H9 (cell line): ENCODE measurements at regions not wholly inside any gene's neighbourhood (a gene's known extent, or its start where the extent isn't known, plus 50 kb on each side); places are given as distances from the start of the nearest gene placed in this dataset.

ENCODE experiments used
- DNase-seq: peaks from one replicate; pipeline ENCODE4 v3.0.0-alpha.2; 2017
- H2AFZ ChIP-seq: one replicate; pipeline ENCODE4 v1.6.1; 2013; ENCODE audit warnings: mild to moderate bottlenecking, low read length, control low read depth, moderate library complexity
- H2AK5ac ChIP-seq: 2 replicates; pipeline ENCODE4 v1.6.1; 2013; ENCODE audit warnings: low read length, control low read depth, mixed read lengths; ENCODE audit not compliant: insufficient read length
- H2BK120ac ChIP-seq: one replicate; pipeline ENCODE4 v1.6.1; 2013; ENCODE audit warnings: low read depth, mild to moderate bottlenecking, low read length, control low read depth, inconsistent platforms; ENCODE audit not compliant: poor library complexity, severe bottlenecking
- H2BK12ac ChIP-seq: 2 replicates; pipeline ENCODE4 v1.6.1; 2013; ENCODE audit warnings: low read length, control low read depth, mixed read lengths, low read depth; ENCODE audit not compliant: insufficient read length
- H2BK15ac ChIP-seq: 2 replicates; pipeline ENCODE4 v1.6.1; 2013; ENCODE audit warnings: low read depth, low read length, control low read depth
- H2BK20ac ChIP-seq: one replicate; pipeline ENCODE4 v1.6.1; 2013; ENCODE audit warnings: low read depth, mild to moderate bottlenecking, low read length, control low read depth, inconsistent platforms; ENCODE audit not compliant: poor library complexity, severe bottlenecking
- H2BK5ac ChIP-seq: 2 replicates; pipeline ENCODE4 v1.6.1; 2013; ENCODE audit warnings: low read length, control low read depth, mixed read lengths; ENCODE audit not compliant: insufficient read length
- H3K14ac ChIP-seq: 2 replicates; pipeline ENCODE4 v1.6.1; 2013; ENCODE audit warnings: low read length, control low read depth; ENCODE audit not compliant: insufficient read depth
- H3K18ac ChIP-seq: 2 replicates; pipeline ENCODE4 v1.6.1; 2013; ENCODE audit warnings: low read depth, mild to moderate bottlenecking, mixed read lengths, low read length, control low read depth; ENCODE audit not compliant: insufficient read length
- H3K23ac ChIP-seq: 2 replicates; pipeline ENCODE4 v1.6.1; 2013; ENCODE audit warnings: low read length, control low read depth, mixed read lengths, low read depth; ENCODE audit not compliant: insufficient read length
- H3K23me2 ChIP-seq: 2 replicates; pipeline ENCODE4 v1.6.1; 2013; ENCODE audit warnings: low read depth, mild to moderate bottlenecking, mixed read lengths, low read length, control low read depth; ENCODE audit not compliant: insufficient read length, poor library complexity, severe bottlenecking
- H3K27ac ChIP-seq: 2 replicates; pipeline ENCODE4 v1.5.1; 2013; ENCODE audit warnings: low read length, control low read depth, mixed read lengths, low read depth; ENCODE audit not compliant: insufficient read length
- H3K27me3 ChIP-seq: 2 replicates; pipeline ENCODE4 v1.6.1; 2013; ENCODE audit warnings: low read length, control low read depth, inconsistent platforms; ENCODE audit not compliant: insufficient read depth
- H3K4ac ChIP-seq: 2 replicates; pipeline ENCODE4 v1.6.1; 2013; ENCODE audit warnings: low read depth, mild to moderate bottlenecking, control low read depth, inconsistent platforms, low read length, moderate library complexity
- H3K4me1 ChIP-seq: 2 replicates; pipeline ENCODE4 v1.6.1; 2013; ENCODE audit warnings: low read length, control low read depth, inconsistent platforms; ENCODE audit not compliant: insufficient read depth
- H3K4me2 ChIP-seq: 2 replicates; pipeline ENCODE4 v1.6.1; 2013; ENCODE audit warnings: low read length, control low read depth, mixed read lengths; ENCODE audit not compliant: insufficient read length, insufficient read depth
- H3K56ac ChIP-seq: 2 replicates; pipeline ENCODE4 v1.6.1; 2013; ENCODE audit warnings: low read depth, mild to moderate bottlenecking, mixed read lengths, low read length, control low read depth; ENCODE audit not compliant: insufficient read length
- H3K79me1 ChIP-seq: 2 replicates; pipeline ENCODE4 v1.6.1; 2013; ENCODE audit warnings: low read depth, mild to moderate bottlenecking, moderate library complexity, low read length, control low read depth, inconsistent platforms; ENCODE audit not compliant: insufficient read depth, poor library complexity, severe bottlenecking
- H3K79me2 ChIP-seq: 2 replicates; pipeline ENCODE4 v1.6.1; 2013; ENCODE audit warnings: low read length, control low read depth, inconsistent platforms; ENCODE audit not compliant: insufficient read depth
- H3K9ac ChIP-seq: 2 replicates; pipeline ENCODE4 v1.6.1; 2013; ENCODE audit warnings: low read length, control low read depth, mixed read lengths; ENCODE audit not compliant: insufficient read length; ENCODE audit errors: extremely low read depth
- H3K9me3 ChIP-seq: one replicate; pipeline ENCODE4 v1.6.1; 2013; ENCODE audit warnings: low read depth, low read length, inconsistent platforms; ENCODE audit not compliant: control insufficient read depth
- H3T11ph ChIP-seq: one replicate; pipeline ENCODE4 v1.6.1; 2013; ENCODE audit warnings: mild to moderate bottlenecking, low read length, control low read depth, inconsistent platforms
- H4K20me1 ChIP-seq: one replicate; pipeline ENCODE4 v1.6.1; 2013; ENCODE audit not compliant: control insufficient read depth, insufficient read length, insufficient read depth
- H4K5ac ChIP-seq: 2 replicates; pipeline ENCODE4 v1.6.1; 2013; ENCODE audit warnings: low read depth, mild to moderate bottlenecking, mixed read lengths, low read length, control low read depth; ENCODE audit not compliant: insufficient read length
- H4K8ac ChIP-seq: replicated peaks from 2 replicates; pipeline ENCODE4 v1.6.1; 2013; ENCODE audit warnings: low read length, control low read depth, mixed read lengths, low read depth; ENCODE audit not compliant: insufficient read length
- H4K91ac ChIP-seq: 2 replicates; pipeline ENCODE4 v1.6.1; 2013; ENCODE audit warnings: low read depth, mild to moderate bottlenecking, moderate library complexity, mixed read lengths, low read length, control low read depth; ENCODE audit not compliant: insufficient read length
- H3K27ac Mint-ChIP-seq, 3 experiments: 2 replicates in 2 of 3; 3 replicates in 1 of 3; pipeline ENCODE4 v1.8.0; 2020 to 2021; ENCODE audit warnings: mixed read lengths in 3 of 3, mild to moderate bottlenecking in 1 of 3, moderate library complexity in 1 of 3
- H3K27me3 Mint-ChIP-seq: 2 replicates; pipeline ENCODE4 v1.8.0; 2021; ENCODE audit warnings: low read depth, mild to moderate bottlenecking, moderate library complexity, mixed read lengths
- H3K36me3 Mint-ChIP-seq, 3 experiments: 2 replicates in 2 of 3; 3 replicates in 1 of 3; pipeline ENCODE4 v1.8.0; 2020 to 2021; ENCODE audit warnings: low read depth in 3 of 3, mixed read lengths in 3 of 3; ENCODE audit not compliant: insufficient read depth in 1 of 3
- H3K4me1 Mint-ChIP-seq, 2 experiments: 2 replicates each; pipeline ENCODE4 v1.8.0; 2020; ENCODE audit warnings: mixed read lengths in 2 of 2
- H3K4me3 Mint-ChIP-seq, 2 experiments: 2 replicates in 1 of 2; 3 replicates in 1 of 2; pipeline ENCODE4 v1.8.0; 2020 to 2021; ENCODE audit warnings: mild to moderate bottlenecking in 2 of 2, mixed read lengths in 2 of 2, moderate library complexity in 1 of 2
- H3K9me3 Mint-ChIP-seq, 2 experiments: 2 replicates in 1 of 2; 3 replicates in 1 of 2; pipeline ENCODE4 v1.8.0; 2020; ENCODE audit warnings: mild to moderate bottlenecking in 2 of 2, mixed read lengths in 2 of 2, moderate library complexity in 1 of 2
- WGBS: extraction: QIAGEN DNeasy Blood & Tissue Kit; methylation state at CpG from one replicate; pipeline ENCODE4 v1.1.7; 2013; ENCODE audit warnings: missing lambda C conversion rate, low lambda C conversion rate, mixed read lengths; ENCODE audit not compliant: insufficient read length; ENCODE audit errors: extremely low coverage; 5-methylcytosine and 5-hydroxymethylcytosine counted together
- TF ChIP-seq, protein P1 (sequence below): fragments of 200-600 bp; sonication (generic); conservative IDR thresholded peaks from 3 replicates; pipeline ENCODE4 v1.8.0; 2021; ENCODE audit warnings: antibody characterized with exemption, mild to moderate bottlenecking

DNA sequence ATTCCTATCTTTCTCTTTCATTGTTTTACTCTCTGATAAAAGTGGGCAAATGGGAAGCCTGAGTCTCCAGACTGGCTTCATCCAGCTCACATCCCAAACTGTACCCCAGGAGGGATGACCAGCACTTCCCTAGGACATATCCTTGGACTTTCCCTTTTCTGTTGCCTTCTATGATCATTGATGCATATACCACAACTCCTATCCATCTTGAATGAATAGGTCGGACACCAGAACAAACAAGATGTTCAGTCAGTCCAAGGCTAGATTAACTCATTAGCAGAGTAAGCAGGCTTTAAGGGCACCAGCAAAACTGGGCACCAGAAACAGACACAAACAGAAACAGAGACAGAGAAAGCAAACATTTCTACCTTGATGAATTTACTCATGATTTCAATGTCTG, 159.1 kb upstream of the RGMB start:
- Mint-ChIP-seq H3K4me1 (peaks cover 11 to 13% of the 10 kb centered on the region in 2 experiments; a peak in 3 of 4 replicates), H3K9me3 (no peaks in the 10 kb centered on the region)
- TF ChIP-seq, protein P1, sequence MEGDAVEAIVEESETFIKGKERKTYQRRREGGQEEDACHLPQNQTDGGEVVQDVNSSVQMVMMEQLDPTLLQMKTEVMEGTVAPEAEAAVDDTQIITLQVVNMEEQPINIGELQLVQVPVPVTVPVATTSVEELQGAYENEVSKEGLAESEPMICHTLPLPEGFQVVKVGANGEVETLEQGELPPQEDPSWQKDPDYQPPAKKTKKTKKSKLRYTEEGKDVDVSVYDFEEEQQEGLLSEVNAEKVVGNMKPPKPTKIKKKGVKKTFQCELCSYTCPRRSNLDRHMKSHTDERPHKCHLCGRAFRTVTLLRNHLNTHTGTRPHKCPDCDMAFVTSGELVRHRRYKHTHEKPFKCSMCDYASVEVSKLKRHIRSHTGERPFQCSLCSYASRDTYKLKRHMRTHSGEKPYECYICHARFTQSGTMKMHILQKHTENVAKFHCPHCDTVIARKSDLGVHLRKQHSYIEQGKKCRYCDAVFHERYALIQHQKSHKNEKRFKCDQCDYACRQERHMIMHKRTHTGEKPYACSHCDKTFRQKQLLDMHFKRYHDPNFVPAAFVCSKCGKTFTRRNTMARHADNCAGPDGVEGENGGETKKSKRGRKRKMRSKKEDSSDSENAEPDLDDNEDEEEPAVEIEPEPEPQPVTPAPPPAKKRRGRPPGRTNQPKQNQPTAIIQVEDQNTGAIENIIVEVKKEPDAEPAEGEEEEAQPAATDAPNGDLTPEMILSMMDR = no peak

More for the DNA sequence above, 159.1 kb upstream of the RGMB start:
- no peak overlapping the region for H3K18ac ChIP-seq
- no peaks in the 10 kb centered on the region; the same call in 1 of the 2 replicates for H3K4me1 ChIP-seq
- no peak overlapping the region for H2BK5ac ChIP-seq
- no peak for DNase-seq
- H4K20me1 ChIP-seq = no peaks in the 10 kb centered on the region
- H2BK20ac ChIP-seq = no peak overlapping the region
- no peaks in the 10 kb centered on the region for H3K27me3 ChIP-seq
- no peaks in the 10 kb centered on the region for H3K9me3 ChIP-seq
- H3K4ac ChIP-seq = no peak overlapping the region
- no peak overlapping the region for H2BK120ac ChIP-seq
- no CpG with 5 or more reads among the region's 1 CpG for WGBS
- H3K79me1 ChIP-seq = no peaks in the 10 kb centered on the region
- no peak overlapping the region for H3K56ac ChIP-seq
- H3K79me2 ChIP-seq = no peaks in the 10 kb centered on the region
- no peak overlapping the region for H3K4me2 ChIP-seq
- H2AFZ ChIP-seq = no peak overlapping the region
- no peak overlapping the region for H4K8ac ChIP-seq
- H3K9ac ChIP-seq = no peak overlapping the region
- H4K5ac ChIP-seq = no peak overlapping the region
- H3K27ac ChIP-seq = no peak overlapping the region
- Mint-ChIP-seq H3K4me3 (no peak overlapping the region), H3K36me3 (no peaks in the 10 kb centered on the region), H3K27me3 (no peaks in the 10 kb centered on the region), H3K27ac (no peak overlapping the region)
- no peak overlapping the region for H3K14ac ChIP-seq
- no peaks in the 10 kb centered on the region for H3K23me2 ChIP-seq
- no peak overlapping the region for H3T11ph ChIP-seq
- no peak overlapping the region for H2BK12ac ChIP-seq
- H2BK15ac ChIP-seq = no peak overlapping the region
- H2AK5ac ChIP-seq = no peak overlapping the region
- H4K91ac ChIP-seq = no peak overlapping the region
- no peak overlapping the region for H3K23ac ChIP-seq
